HL-60 (cell line): ENCODE measurements at regions not wholly inside any gene's neighbourhood (a gene's known extent, or its start where the extent isn't known, plus 50 kb on each side); places are given as distances from the start of the nearest gene placed in this dataset.

Source experiments
- DNase-seq, 2 experiments: peaks; one replicate each; pipeline ENCODE4 v3.0.0-alpha.2; 2010 to 2020; ENCODE audit warnings: low read depth in 1 of 2, low spot score in 1 of 2
- H3K27ac ChIP-seq: fragments of 250-450 bp; sonication (Bioruptor Pico); replicated peaks from 2 replicates; pipeline ENCODE4 v1.5.1; 2020; ENCODE audit warnings: mild to moderate bottlenecking, moderate library complexity
- H3K27me3 ChIP-seq: fragments of 250-450 bp; sonication (Bioruptor Pico); 2 replicates; pipeline ENCODE4 v1.5.1; 2021; ENCODE audit warnings: mild to moderate bottlenecking, moderate library complexity; ENCODE audit not compliant: insufficient read depth, poor library complexity, severe bottlenecking
- H3K4me3 ChIP-seq: replicated peaks from 2 replicates; pipeline ENCODE4 v1.5.1; 2011; ENCODE audit warnings: mild to moderate bottlenecking, control low read depth, low read length; ENCODE audit not compliant: insufficient read depth
- CTCF ChIP-seq: IDR thresholded peaks from one replicate; pipeline ENCODE4 v1.5.1; 2011; ENCODE audit warnings: low read length, control low read depth, inconsistent platforms; ENCODE audit not compliant: insufficient read depth
- GABPA ChIP-seq: IDR thresholded peaks from 2 replicates; pipeline ENCODE4 v1.6.1; 2012; ENCODE audit warnings: low read depth
- POLR2AphosphoS5 ChIP-seq: IDR thresholded peaks from 2 replicates; pipeline ENCODE4 v1.6.1; 2012; ENCODE audit warnings: low read depth
- SPI1 ChIP-seq: IDR thresholded peaks from 2 replicates; pipeline ENCODE4 v1.6.1; 2012; ENCODE audit warnings: low read depth, mild to moderate bottlenecking, borderline replicate concordance
- TF ChIP-seq, protein P1 (sequence below): IDR thresholded peaks from 2 replicates; pipeline ENCODE4 v1.6.1; 2012; ENCODE audit warnings: low read depth; ENCODE audit not compliant: insufficient replicate concordance

DNA sequence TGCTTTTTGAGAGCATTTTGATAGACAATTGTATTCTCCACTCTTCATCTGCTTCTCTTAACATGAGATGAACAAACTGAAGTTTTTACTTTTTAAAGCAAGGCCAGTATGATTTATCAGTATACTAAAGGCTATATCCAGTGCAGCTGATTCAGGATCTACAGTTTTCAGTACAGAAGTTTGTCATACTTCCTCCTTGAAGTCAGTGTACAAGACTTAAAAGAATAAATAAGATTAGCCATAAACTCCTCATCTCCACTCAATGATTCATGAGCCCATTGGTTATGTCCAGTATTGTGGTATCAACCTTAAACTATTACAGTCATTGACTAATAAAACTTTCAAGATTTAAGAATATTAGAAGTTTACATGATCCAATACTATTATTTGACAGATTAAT lies 374.8 kb upstream of the EPHA7 start:
- Histone ChIP-seq H3K27me3 (no peaks in the 10 kb centered on the region), H3K4me3 (no peak overlapping the region), H3K27ac (no peak overlapping the region)
- DNase-seq = no peak
- no peak for TF ChIP-seq CTCF
- TF ChIP-seq, protein P1, sequence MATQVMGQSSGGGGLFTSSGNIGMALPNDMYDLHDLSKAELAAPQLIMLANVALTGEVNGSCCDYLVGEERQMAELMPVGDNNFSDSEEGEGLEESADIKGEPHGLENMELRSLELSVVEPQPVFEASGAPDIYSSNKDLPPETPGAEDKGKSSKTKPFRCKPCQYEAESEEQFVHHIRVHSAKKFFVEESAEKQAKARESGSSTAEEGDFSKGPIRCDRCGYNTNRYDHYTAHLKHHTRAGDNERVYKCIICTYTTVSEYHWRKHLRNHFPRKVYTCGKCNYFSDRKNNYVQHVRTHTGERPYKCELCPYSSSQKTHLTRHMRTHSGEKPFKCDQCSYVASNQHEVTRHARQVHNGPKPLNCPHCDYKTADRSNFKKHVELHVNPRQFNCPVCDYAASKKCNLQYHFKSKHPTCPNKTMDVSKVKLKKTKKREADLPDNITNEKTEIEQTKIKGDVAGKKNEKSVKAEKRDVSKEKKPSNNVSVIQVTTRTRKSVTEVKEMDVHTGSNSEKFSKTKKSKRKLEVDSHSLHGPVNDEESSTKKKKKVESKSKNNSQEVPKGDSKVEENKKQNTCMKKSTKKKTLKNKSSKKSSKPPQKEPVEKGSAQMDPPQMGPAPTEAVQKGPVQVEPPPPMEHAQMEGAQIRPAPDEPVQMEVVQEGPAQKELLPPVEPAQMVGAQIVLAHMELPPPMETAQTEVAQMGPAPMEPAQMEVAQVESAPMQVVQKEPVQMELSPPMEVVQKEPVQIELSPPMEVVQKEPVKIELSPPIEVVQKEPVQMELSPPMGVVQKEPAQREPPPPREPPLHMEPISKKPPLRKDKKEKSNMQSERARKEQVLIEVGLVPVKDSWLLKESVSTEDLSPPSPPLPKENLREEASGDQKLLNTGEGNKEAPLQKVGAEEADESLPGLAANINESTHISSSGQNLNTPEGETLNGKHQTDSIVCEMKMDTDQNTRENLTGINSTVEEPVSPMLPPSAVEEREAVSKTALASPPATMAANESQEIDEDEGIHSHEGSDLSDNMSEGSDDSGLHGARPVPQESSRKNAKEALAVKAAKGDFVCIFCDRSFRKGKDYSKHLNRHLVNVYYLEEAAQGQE = no peak

- DNase-seq = no peak
- TF ChIP-seq CTCF (no peak), SPI1 (no peak), GABPA (no peak), POLR2AphosphoS5 (no peak)
- TF ChIP-seq, protein P1 = no peak
- Histone ChIP-seq H3K4me3 (no peak overlapping the region), H3K27me3 (no peaks in the 10 kb centered on the region), H3K27ac (no peak overlapping the region)
Measured at GRCh38 chr6:93792746-93793145, 373.4 kb upstream of the EPHA7 start.

GRCh38 chr6:93790981-93791380 lies 371.6 kb upstream of the EPHA7 start:
- TF ChIP-seq CTCF = no peak
- TF ChIP-seq GABPA = no peak
- no peak for TF ChIP-seq SPI1
- TF ChIP-seq, protein P1 = no peak
- no peak for TF ChIP-seq POLR2AphosphoS5
- DNase-seq = no peak
- no peak overlapping the region for H3K4me3 ChIP-seq
- no peak overlapping the region for H3K27ac ChIP-seq
- H3K27me3 ChIP-seq = no peaks in the 10 kb centered on the region
